Erythroblast (primary cell): ENCODE measurements at regions not wholly inside any gene's neighbourhood (a gene's known extent, or its start where the extent isn't known, plus 50 kb on each side); places are given as distances from the start of the nearest gene placed in this dataset.

Experiments used
- GATA1 ChIP-seq: IDR thresholded peaks from 2 replicates; pipeline ENCODE4 v1.6.1; 2011; ENCODE audit warnings: low read depth, mild to moderate bottlenecking, control low read depth, low read length, moderate library complexity
- POLR2A ChIP-seq: IDR thresholded peaks from 2 replicates; pipeline ENCODE4 v1.6.1; 2011; ENCODE audit warnings: mild to moderate bottlenecking, low read length

DNA sequence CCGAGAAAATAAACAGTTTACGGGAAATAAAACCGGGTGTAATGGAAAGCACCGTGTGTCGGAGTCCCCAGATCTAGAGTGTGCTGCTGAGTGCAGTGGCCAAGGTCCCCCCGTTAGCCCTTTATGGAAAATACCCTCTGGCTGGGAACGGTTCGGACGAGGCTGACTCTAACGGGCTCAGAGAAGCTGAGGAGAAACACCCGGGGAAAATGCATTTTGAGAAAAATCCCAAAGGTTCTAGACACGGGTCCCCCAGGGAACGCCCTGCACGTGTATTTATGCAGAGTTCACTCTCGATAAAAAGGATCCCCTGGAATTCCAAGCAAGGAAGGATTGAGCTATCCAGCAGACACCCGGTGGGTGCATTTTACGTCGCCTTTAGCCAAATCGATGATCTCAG, 177.2 kb downstream of the CRLF2 start:
- TF ChIP-seq POLR2A (no peak), GATA1 (no peak)
